SK-N-SH treated with all-trans-retinoic acid at 6 μM for 48 hours (cell line): ENCODE measurements at regions not wholly inside any gene's neighbourhood (a gene's known extent, or its start where the extent isn't known, plus 50 kb on each side); places are given as distances from the start of the nearest gene placed in this dataset.

Source experiments
- ATAC-seq: fragments of 200-7000 bp; cut with Tn5 transposase; 3 replicates; pipeline ENCODE4 v1.9.1; 2020; ENCODE audit warnings: mild to moderate bottlenecking, moderate library complexity
- BACH2 ChIP-seq: fragments of 250-450 bp; sonication (Bioruptor Pico); IDR thresholded peaks from 2 replicates; pipeline ENCODE4 v1.9.0; 2021; ENCODE audit warnings: mild to moderate bottlenecking, borderline replicate concordance
- CSDC2 ChIP-seq: fragments of 250-450 bp; sonication (Bioruptor Pico); IDR thresholded peaks from 2 replicates; pipeline ENCODE4 v1.5.0; 2020; ENCODE audit warnings: mild to moderate bottlenecking, moderate library complexity
- ESRRG ChIP-seq: fragments of 250-450 bp; sonication (Bioruptor Pico); IDR thresholded peaks from 2 replicates; pipeline ENCODE4 v1.6.1; 2021; ENCODE audit warnings: mild to moderate bottlenecking
- GLIS3 ChIP-seq: fragments of 250-450 bp; sonication (Bioruptor Pico); IDR thresholded peaks from 2 replicates; pipeline ENCODE4 v1.5.0; 2020; ENCODE audit warnings: mild to moderate bottlenecking, moderate library complexity
- ISL1 ChIP-seq: fragments of 250-450 bp; sonication (Bioruptor Pico); IDR thresholded peaks from 2 replicates; pipeline ENCODE4 v2.1.2; 2022; ENCODE audit warnings: mild to moderate bottlenecking, moderate library complexity
- OSR1 ChIP-seq: fragments of 250-450 bp; sonication (Bioruptor Pico); IDR thresholded peaks from 2 replicates; pipeline ENCODE4 v1.8.0; 2022; ENCODE audit warnings: moderate library complexity, mild to moderate bottlenecking, inconsistent platforms
- PATZ1 ChIP-seq: fragments of 250-450 bp; sonication (Bioruptor Pico); IDR thresholded peaks from 2 replicates; pipeline ENCODE4 v1.8.0; 2020; ENCODE audit warnings: mild to moderate bottlenecking, moderate library complexity, borderline replicate concordance
- RARB ChIP-seq: fragments of 250-450 bp; sonication (Bioruptor Pico); IDR thresholded peaks from 2 replicates; pipeline ENCODE4 v1.8.0; 2021; ENCODE audit warnings: mild to moderate bottlenecking, moderate library complexity
- SNAI2 ChIP-seq: fragments of 250-450 bp; sonication (Bioruptor Pico); IDR thresholded peaks from 2 replicates; pipeline ENCODE4 v1.5.0; 2020; ENCODE audit warnings: mild to moderate bottlenecking, moderate library complexity
- TCF4 ChIP-seq: fragments of 250-450 bp; sonication (Bioruptor Pico); IDR thresholded peaks from 2 replicates; pipeline ENCODE4 v1.8.0; 2021; ENCODE audit warnings: mild to moderate bottlenecking, moderate library complexity, borderline replicate concordance
- TOX ChIP-seq: fragments of 250-450 bp; sonication (Bioruptor Pico); IDR thresholded peaks from 2 replicates; pipeline ENCODE4 v1.8.0; 2021; ENCODE audit warnings: mild to moderate bottlenecking, moderate library complexity, borderline replicate concordance
- TSHZ2 ChIP-seq: fragments of 250-450 bp; sonication (Bioruptor Pico); IDR thresholded peaks from 2 replicates; pipeline ENCODE4 v1.5.0; 2020; ENCODE audit warnings: mild to moderate bottlenecking, moderate library complexity
- ZC3H10 ChIP-seq: fragments of 250-450 bp; sonication (Bioruptor Pico); IDR thresholded peaks from 2 replicates; pipeline ENCODE4 v1.5.1; 2021; ENCODE audit warnings: mild to moderate bottlenecking, moderate library complexity
- ZFP3 ChIP-seq: fragments of 250-450 bp; sonication (Bioruptor Pico); IDR thresholded peaks from 2 replicates; pipeline ENCODE4 v1.5.0; 2020; ENCODE audit warnings: mild to moderate bottlenecking, moderate library complexity
- ZFP30 ChIP-seq: fragments of 450-650 bp; formaldehyde crosslinking; IDR thresholded peaks from 2 replicates; pipeline ENCODE4 v1.5.0; 2022; ENCODE audit warnings: mild to moderate bottlenecking, moderate library complexity
- ZNF565 ChIP-seq: fragments of 450-650 bp; formaldehyde crosslinking; conservative IDR thresholded peaks from 2 replicates; pipeline ENCODE4 v1.5.0; 2020; ENCODE audit warnings: low read depth, mild to moderate bottlenecking, moderate library complexity
- ZNF70 ChIP-seq: fragments of 450-650 bp; formaldehyde crosslinking; IDR thresholded peaks from 2 replicates; pipeline ENCODE4 v1.5.0; 2020; ENCODE audit warnings: mild to moderate bottlenecking, moderate library complexity
- ZNF8 ChIP-seq: fragments of 450-650 bp; formaldehyde crosslinking; IDR thresholded peaks from 2 replicates; pipeline ENCODE4 v1.5.0; 2020; ENCODE audit warnings: mild to moderate bottlenecking, moderate library complexity
- TF ChIP-seq, protein P1 (sequence below): fragments of 250-450 bp; sonication (Bioruptor Pico); IDR thresholded peaks from 2 replicates; pipeline ENCODE4 v1.5.1; 2021; ENCODE audit warnings: mild to moderate bottlenecking, moderate library complexity
- TF ChIP-seq, protein P2 (sequence below): fragments of 250-450 bp; sonication (Bioruptor Pico); IDR thresholded peaks from 2 replicates; pipeline ENCODE4 v1.8.0; 2021; ENCODE audit warnings: low read depth, mild to moderate bottlenecking, moderate library complexity, borderline replicate concordance
- TF ChIP-seq, protein P3 (sequence below): fragments of 250-450 bp; sonication (Bioruptor Pico); IDR thresholded peaks from 2 replicates; pipeline ENCODE4 v1.5.1; 2020; ENCODE audit warnings: low read depth, mild to moderate bottlenecking, moderate library complexity

DNA sequence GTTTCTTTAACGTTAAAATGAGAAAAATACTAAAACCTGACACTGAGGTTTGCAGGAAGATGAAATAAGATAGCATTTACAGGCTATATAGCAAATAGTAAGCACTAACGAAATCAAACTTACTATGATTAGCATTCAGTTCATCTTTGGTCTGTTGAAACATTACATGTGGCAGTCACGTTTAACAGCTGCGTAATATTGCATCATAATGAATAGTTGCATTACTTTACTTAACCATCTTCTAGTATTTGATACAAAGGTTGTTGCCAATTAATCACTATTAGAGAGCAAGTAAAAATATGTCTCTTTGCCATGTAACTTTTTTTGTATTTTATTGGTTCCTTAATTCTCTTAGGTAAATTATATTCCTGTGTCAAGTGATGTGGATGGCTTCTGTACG lies 131.8 kb upstream of the GHITM start (continued):
- TF ChIP-seq PATZ1 (CRISPR knock-in tag) (no peak), ZFP3 (CRISPR knock-in tag) (no peak)
- TF ChIP-seq, protein P1, sequence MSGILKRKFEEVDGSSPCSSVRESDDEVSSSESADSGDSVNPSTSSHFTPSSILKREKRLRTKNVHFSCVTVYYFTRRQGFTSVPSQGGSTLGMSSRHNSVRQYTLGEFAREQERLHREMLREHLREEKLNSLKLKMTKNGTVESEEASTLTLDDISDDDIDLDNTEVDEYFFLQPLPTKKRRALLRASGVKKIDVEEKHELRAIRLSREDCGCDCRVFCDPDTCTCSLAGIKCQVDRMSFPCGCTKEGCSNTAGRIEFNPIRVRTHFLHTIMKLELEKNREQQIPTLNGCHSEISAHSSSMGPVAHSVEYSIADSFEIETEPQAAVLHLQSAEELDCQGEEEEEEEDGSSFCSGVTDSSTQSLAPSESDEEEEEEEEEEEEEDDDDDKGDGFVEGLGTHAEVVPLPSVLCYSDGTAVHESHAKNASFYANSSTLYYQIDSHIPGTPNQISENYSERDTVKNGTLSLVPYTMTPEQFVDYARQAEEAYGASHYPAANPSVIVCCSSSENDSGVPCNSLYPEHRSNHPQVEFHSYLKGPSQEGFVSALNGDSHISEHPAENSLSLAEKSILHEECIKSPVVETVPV (CRISPR knock-in tag), result no peak

DNA sequence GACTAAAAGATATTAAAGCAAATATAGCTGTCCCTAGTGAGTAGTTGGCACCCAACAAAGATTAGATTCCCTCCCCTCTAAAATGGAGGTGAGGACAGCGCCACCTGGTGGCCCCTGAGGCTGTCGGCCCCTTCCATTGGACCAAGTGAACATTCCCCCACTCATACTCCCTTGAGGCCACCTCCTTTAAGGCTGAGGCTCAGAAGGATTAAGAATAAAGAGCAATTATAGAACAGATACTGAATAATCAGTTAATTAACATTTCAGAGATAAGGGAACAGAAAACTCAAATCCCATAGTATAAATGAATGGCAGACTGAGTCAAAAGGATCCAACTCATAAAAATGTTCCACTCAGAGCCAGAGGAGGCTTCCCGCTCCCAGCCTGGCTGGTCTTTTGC lies 130.4 kb upstream of the GHITM start:
- TF ChIP-seq TSHZ2 (CRISPR knock-in tag) (no peak), ESRRG (no peak), TOX (CRISPR knock-in tag) (no peak), ZFP30 (no peak), ZNF8 (no peak), ISL1 (CRISPR knock-in tag) (no peak), TCF4 (CRISPR knock-in tag) (no peak), RARB (CRISPR knock-in tag) (no peak), GLIS3 (CRISPR knock-in tag) (no peak), SNAI2 (CRISPR knock-in tag) (no peak)
- TF ChIP-seq, protein P2, sequence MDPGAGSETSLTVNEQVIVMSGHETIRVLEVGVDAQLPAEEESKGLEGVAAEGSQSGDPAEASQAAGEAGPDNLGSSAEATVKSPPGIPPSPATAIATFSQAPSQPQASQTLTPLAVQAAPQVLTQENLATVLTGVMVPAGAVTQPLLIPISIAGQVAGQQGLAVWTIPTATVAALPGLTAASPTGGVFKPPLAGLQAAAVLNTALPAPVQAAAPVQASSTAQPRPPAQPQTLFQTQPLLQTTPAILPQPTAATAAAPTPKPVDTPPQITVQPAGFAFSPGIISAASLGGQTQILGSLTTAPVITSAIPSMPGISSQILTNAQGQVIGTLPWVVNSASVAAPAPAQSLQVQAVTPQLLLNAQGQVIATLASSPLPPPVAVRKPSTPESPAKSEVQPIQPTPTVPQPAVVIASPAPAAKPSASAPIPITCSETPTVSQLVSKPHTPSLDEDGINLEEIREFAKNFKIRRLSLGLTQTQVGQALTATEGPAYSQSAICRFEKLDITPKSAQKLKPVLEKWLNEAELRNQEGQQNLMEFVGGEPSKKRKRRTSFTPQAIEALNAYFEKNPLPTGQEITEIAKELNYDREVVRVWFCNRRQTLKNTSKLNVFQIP (CRISPR knock-in tag), result no peak
- ATAC-seq, result no peak

DNA sequence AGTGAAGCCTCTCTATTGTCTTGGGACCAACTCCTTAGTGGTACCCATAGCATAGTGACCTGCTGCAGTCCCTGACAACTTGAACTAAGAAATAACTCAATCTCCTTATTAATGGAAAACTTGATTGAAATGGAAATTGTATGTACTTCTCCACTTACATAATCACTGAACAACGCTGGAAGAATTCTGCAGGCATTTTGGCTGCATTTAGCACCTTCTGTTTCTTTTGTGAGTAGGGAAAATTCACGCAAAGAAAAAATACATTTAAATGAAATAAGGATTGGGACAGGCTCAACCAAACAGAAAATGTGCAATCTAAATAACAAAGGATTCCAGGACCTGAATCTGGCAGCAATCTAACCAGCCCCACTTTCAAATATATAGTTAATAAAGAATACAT lies 126.9 kb upstream of the GHITM start:
- TF ChIP-seq CSDC2 (CRISPR knock-in tag) (no peak), RARB (CRISPR knock-in tag) (no peak), ISL1 (CRISPR knock-in tag) (no peak), ZNF8 (no peak), TOX (CRISPR knock-in tag) (no peak), BACH2 (CRISPR knock-in tag) (no peak), ZFP30 (no peak), ZNF70 (CRISPR knock-in tag) (no peak), ESRRG (no peak), OSR1 (CRISPR knock-in tag) (no peak), GLIS3 (CRISPR knock-in tag) (no peak), ZC3H10 (no peak), ZFP3 (CRISPR knock-in tag) (no peak), PATZ1 (CRISPR knock-in tag) (no peak), SNAI2 (CRISPR knock-in tag) (no peak), TCF4 (CRISPR knock-in tag) (no peak), ZNF565 (CRISPR knock-in tag) (no peak)
- TF ChIP-seq, protein P3, sequence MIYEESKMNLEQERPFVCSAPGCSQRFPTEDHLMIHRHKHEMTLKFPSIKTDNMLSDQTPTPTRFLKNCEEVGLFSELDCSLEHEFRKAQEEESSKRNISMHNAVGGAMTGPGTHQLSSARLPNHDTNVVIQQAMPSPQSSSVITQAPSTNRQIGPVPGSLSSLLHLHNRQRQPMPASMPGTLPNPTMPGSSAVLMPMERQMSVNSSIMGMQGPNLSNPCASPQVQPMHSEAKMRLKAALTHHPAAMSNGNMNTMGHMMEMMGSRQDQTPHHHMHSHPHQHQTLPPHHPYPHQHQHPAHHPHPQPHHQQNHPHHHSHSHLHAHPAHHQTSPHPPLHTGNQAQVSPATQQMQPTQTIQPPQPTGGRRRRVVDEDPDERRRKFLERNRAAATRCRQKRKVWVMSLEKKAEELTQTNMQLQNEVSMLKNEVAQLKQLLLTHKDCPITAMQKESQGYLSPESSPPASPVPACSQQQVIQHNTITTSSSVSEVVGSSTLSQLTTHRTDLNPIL (CRISPR knock-in tag), result no peak
- TF ChIP-seq, protein P2 (CRISPR knock-in tag), result no peak
- ATAC-seq, result no peak
